Subcutaneous abdominal adipose tissue (tissue), 5 donors: ENCODE measurements at regions not wholly inside any gene's neighbourhood (a gene's known extent, or its start where the extent isn't known, plus 50 kb on each side); places are given as distances from the start of the nearest gene placed in this dataset.

Experiments used
- H3K27ac ChIP-seq: one replicate; pipeline ENCODE4 v1.7.0; 2013; ENCODE audit warnings: low read depth, mild to moderate bottlenecking, inconsistent platforms, low read length, moderate library complexity
- H3K27me3 ChIP-seq, 5 donors: one replicate each; pipeline ENCODE4 v1.7.0; 2013; ENCODE audit warnings: low read length in 5 of 5, inconsistent platforms in 1 of 5; ENCODE audit not compliant: control insufficient read depth in 5 of 5, insufficient read depth in 4 of 5
- H3K36me3 ChIP-seq, 5 donors: one replicate each; pipeline ENCODE4 v1.7.0; 2013; ENCODE audit warnings: low read length in 5 of 5; ENCODE audit not compliant: control insufficient read depth in 5 of 5, insufficient read depth in 5 of 5
- H3K4me1 ChIP-seq, 5 donors: one replicate each; pipeline ENCODE4 v1.7.0; 2013; ENCODE audit warnings: low read length in 5 of 5, mild to moderate bottlenecking in 3 of 5, moderate library complexity in 1 of 5; ENCODE audit not compliant: control insufficient read depth in 5 of 5, insufficient read depth in 5 of 5
- H3K4me3 ChIP-seq, 5 donors: one replicate each; pipeline ENCODE4 v1.7.0; 2013; ENCODE audit warnings: low read length in 5 of 5, low read depth in 1 of 5
- H3K9ac ChIP-seq, 5 donors: one replicate each; pipeline ENCODE4 v1.7.0; 2013; ENCODE audit warnings: low read length in 5 of 5, mild to moderate bottlenecking in 4 of 5, moderate library complexity in 3 of 5
- H3K9me3 ChIP-seq, 5 donors: one replicate each; pipeline ENCODE4 v1.7.0; 2013; ENCODE audit warnings: low read length in 5 of 5; ENCODE audit not compliant: control insufficient read depth in 5 of 5
- donor health status: healthy.
- donor health status: healthy.
- donor health status: healthy.
- donor health status: healthy.
- donor health status: healthy.

GRCh38 chrX:39473812-39474211 lies 623.9 kb downstream of the BCOR start:
- Histone ChIP-seq H3K4me1 (peaks cover 3 to 24% (median 13%) of the 10 kb centered on the region in 5 donors), H3K36me3 (no peaks in the 10 kb centered on the region), H3K9me3 (peaks cover 0 to 3% (median 0%) of the 10 kb centered on the region in 5 donors), H3K9ac (no peak overlapping the region), H3K4me3 (no peak overlapping the region), H3K27ac (no peak overlapping the region), H3K27me3 (peaks cover 0 to 16% (median 13%) of the 10 kb centered on the region in 5 donors)

DNA sequence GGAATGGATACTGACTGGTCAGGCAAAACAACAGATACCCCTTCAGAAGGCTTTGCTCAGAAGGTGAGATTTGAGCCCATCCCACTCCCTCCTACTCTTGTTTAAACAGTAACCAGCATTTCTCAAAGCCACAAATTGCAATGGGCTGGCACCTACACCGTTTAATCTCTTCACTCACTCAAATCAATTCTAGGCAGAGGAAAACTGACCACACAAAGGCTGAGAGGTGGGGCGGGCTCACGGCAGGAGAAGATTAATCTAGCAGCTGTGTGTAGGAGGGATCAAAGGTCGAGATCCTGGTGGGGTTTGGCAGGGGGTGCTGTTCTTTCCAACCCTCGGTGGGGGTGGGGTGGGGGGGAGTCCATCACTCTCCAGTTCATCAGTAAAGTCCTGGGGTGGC lies 622.4 kb downstream of the BCOR start:
- peaks cover 0 to 21% (median 9%) of the 10 kb centered on the region in 5 donors for H3K27me3 ChIP-seq
- H3K27ac ChIP-seq, result no peak overlapping the region
- H3K36me3 ChIP-seq, result no peaks in the 10 kb centered on the region
- peaks cover 0 to 4% (median 0%) of the 10 kb centered on the region in 5 donors for H3K9me3 ChIP-seq
- H3K9ac ChIP-seq, result no peak overlapping the region
- no peak overlapping the region for H3K4me3 ChIP-seq
- peaks cover 3 to 24% (median 13%) of the 10 kb centered on the region in 5 donors for H3K4me1 ChIP-seq

DNA sequence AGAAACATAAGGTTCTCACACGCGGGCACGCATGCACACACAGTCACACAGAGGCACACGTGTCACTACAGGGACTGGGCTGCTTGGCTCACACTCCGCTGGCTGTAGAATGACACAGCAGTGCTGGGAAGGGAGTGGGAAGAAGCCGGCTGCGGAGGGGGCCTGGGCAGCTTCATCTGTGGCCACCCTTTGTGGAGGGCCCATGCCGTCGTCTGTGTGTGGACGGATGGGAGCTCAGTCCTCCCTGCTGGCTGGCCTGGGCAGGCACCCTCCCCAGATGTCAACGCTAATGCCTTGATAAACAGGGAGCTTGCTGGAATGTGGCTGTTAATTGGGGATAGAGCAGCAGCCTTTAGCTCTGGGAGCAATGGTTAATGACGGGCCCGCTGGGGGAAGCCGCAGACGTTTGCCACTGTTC lies 621.1 kb downstream of the BCOR start:
- no peak overlapping the region for H3K4me3 ChIP-seq
- H3K9ac ChIP-seq, result no peak overlapping the region
- peaks cover 0 to 4% (median 0%) of the 10 kb centered on the region in 5 donors for H3K9me3 ChIP-seq
- H3K36me3 ChIP-seq, result no peaks in the 10 kb centered on the region
- H3K27ac ChIP-seq, result no peak overlapping the region
- peaks cover 0 to 21% (median 7%) of the 10 kb centered on the region in 5 donors for H3K27me3 ChIP-seq
- H3K4me1 ChIP-seq, result peaks cover 3 to 24% (median 13%) of the 10 kb centered on the region in 5 donors

- Histone ChIP-seq H3K9me3 (peaks cover 0 to 4% (median 0%) of the 10 kb centered on the region in 5 donors), H3K9ac (no peak overlapping the region), H3K27me3 (peaks cover 0 to 21% (median 5%) of the 10 kb centered on the region in 5 donors), H3K4me3 (no peak overlapping the region), H3K27ac (no peak overlapping the region), H3K36me3 (no peaks in the 10 kb centered on the region), H3K4me1 (peaks cover 3 to 24% (median 13%) of the 10 kb centered on the region in 5 donors)
Measured at GRCh38 chrX:39477031-39477761, 620.6 kb downstream of the BCOR start.

DNA sequence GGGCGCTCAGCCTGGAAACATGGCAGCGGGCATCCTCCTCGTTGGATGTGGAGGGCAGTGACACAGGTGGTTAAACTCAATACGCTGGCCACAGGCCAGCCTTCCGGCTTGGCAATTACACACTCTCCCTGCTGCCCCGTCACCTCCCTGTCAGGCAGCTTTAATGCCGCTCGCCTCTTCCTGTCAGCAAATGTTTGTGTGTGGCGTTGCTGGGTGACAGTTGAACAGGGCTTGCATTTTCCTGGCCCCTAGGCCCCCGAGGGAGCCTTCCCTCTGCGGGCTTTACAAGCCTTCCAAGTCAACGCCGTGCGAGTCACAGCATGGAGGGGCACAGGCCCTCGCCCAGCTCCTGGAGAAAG lies 620.0 kb downstream of the BCOR start:
- Histone ChIP-seq H3K9ac (no peak overlapping the region), H3K36me3 (no peaks in the 10 kb centered on the region), H3K4me3 (no peak overlapping the region), H3K4me1 (peaks cover 3 to 24% (median 13%) of the 10 kb centered on the region in 5 donors), H3K9me3 (peaks cover 0 to 4% (median under 1%) of the 10 kb centered on the region in 5 donors), H3K27me3 (peaks cover 0 to 21% (median 3%) of the 10 kb centered on the region in 5 donors), H3K27ac (no peak overlapping the region)

DNA sequence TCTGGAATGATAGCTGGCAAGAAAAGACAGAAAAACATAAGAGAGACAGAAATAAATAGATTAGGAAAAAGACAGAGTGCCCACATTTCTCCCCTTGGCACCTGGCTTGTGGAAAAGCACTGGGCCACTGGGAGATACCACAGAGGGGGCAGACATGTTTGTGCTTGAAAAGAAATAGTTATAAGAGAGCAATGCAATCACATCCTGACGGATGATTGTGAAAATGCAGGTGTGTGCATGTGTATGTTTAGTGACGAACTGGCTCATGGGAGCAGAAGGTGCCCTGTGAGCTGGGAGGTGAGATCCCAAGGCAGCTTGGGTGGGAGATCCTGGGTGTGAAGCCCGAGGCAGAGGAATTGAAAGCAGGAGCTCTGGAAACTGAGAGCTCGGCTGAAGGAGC lies 617.9 kb downstream of the BCOR start:
- Histone ChIP-seq H3K9ac (no peak overlapping the region), H3K4me3 (no peak overlapping the region), H3K4me1 (peaks cover 3 to 34% (median 18%) of the 10 kb centered on the region in 5 donors)

DNA sequence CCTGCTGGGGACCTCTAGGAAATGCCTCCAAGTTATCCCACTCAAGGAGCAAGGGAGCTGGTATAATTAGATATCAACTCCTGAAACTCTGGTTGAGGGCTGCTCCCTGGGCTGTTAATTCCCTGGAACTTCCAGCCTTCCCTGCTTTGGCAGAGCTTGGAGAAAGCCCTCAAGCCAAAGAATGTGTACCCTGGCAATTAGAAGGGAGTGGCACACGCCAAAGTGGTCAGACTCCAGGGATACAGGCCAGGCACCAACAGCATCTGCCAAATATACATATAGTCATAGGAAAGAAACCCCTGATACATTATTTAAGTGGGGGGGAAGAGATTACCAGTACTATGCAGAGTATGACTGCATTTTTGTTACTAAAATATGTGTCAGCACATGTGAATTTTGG lies 616.8 kb downstream of the BCOR start:
- H3K4me1 ChIP-seq, result peaks cover 3 to 34% (median 19%) of the 10 kb centered on the region in 5 donors
- H3K27me3 ChIP-seq, result peaks cover 0 to 21% (median 2%) of the 10 kb centered on the region in 5 donors
- no peaks in the 10 kb centered on the region for H3K36me3 ChIP-seq
- no peak overlapping the region for H3K27ac ChIP-seq
- H3K9me3 ChIP-seq, result peaks cover 0 to 12% (median 4%) of the 10 kb centered on the region in 5 donors
- H3K9ac ChIP-seq, result no peak overlapping the region
- H3K4me3 ChIP-seq, result no peak overlapping the region

More for the DNA sequence above, 617.9 kb downstream of the BCOR start:
- Histone ChIP-seq H3K27ac (no peak overlapping the region), H3K9me3 (peaks cover 0 to 12% (median 4%) of the 10 kb centered on the region in 5 donors), H3K36me3 (no peaks in the 10 kb centered on the region), H3K27me3 (peaks cover 0 to 21% (median 2%) of the 10 kb centered on the region in 5 donors)

DNA sequence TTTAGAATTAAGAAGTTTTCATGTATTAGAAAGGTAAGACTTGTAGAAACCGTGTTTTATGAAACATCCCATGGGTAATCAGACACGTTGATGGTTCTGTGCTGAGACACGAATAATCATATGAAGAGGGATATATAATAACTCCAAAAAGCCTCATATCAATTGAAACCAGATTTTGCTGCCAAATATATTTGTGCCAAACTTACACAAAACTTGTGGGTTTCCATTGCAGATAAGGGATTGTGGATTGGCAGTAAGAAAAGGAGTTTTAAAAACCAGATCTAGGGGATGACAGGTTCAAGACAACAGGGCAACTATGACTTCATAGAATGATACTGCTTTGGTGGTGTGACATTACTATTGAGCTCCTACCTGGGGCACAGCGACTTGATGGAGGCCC lies 616.1 kb downstream of the BCOR start:
- H3K9ac ChIP-seq, result no peak overlapping the region
- H3K4me3 ChIP-seq, result no peak overlapping the region
- H3K27ac ChIP-seq, result no peak overlapping the region
- peaks cover 0 to 24% (median 2%) of the 10 kb centered on the region in 5 donors for H3K27me3 ChIP-seq
- H3K4me1 ChIP-seq, result peaks cover 3 to 28% (median 19%) of the 10 kb centered on the region in 5 donors
- H3K9me3 ChIP-seq, result peaks cover 0 to 10% (median 4%) of the 10 kb centered on the region in 5 donors
- H3K36me3 ChIP-seq, result no peaks in the 10 kb centered on the region

GRCh38 chrX:39484159-39485068 lies 613.3 kb downstream of the BCOR start:
- peaks cover 0 to 9% (median 0%) of the 10 kb centered on the region in 5 donors for H3K9me3 ChIP-seq
- peaks cover 0 to 24% (median 7%) of the 10 kb centered on the region in 5 donors for H3K4me1 ChIP-seq
- no peaks in the 10 kb centered on the region for H3K36me3 ChIP-seq
- no peak overlapping the region for H3K4me3 ChIP-seq
- peaks cover 0 to 10% (median 8%) of the 10 kb centered on the region in 5 donors for H3K27me3 ChIP-seq
- no peak overlapping the region for H3K27ac ChIP-seq
- no peak overlapping the region for H3K9ac ChIP-seq
